ENCODE measurements at regions not wholly inside any gene's neighbourhood (a gene's known extent, or its start where the extent isn't known, plus 50 kb on each side); places are given as distances from the start of the nearest gene placed in this dataset.
"Not testable (repeated sequence)": the region's sequence is repeated elsewhere in the genome, so short reads cannot be mapped to it uniquely, and the experiment has no call there.

DNA sequence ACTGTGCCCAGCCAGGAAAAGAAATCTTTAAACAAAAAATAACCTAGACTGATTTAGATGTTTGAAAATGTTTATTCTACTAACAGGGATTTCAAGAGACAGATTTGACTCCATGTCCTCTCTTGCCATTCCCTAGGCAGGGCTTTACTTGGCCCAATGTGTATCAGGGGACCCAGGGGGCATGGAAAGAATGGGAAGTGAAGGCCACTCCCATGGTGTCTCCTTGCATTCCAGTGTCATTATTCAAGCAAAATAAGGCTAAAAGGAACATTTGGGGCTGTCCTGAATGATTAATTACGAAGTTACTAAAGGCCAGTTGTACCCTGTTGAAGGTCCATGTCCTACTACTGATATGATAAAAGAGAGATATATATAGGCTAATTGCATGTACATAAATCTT, 151.9 kb upstream of the ATF7IP start:
- DNase-seq (ENCODE audit: low read depth) = peak; percentile 5

DNA sequence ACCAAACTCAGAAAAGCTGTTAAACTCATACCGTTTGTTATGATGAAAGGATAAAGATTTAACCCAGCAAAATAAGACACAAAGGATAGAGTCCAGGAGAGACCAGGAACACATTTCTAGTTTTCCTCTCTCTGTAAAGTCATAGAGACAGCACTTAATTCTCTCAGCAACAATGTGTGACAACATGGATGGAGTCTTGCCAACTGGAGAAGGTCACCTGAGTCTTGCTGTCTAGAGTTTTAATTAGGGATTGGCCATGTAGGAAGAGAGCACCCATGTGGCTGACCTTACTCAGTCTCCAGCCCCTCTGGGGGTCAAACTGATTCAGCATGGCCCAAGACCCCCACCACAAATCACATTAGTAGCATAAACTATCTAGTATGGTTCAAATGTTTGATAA, 151.0 kb upstream of the ATF7IP start:
- no peak for DNase-seq (ENCODE audit: low read depth)

DNA sequence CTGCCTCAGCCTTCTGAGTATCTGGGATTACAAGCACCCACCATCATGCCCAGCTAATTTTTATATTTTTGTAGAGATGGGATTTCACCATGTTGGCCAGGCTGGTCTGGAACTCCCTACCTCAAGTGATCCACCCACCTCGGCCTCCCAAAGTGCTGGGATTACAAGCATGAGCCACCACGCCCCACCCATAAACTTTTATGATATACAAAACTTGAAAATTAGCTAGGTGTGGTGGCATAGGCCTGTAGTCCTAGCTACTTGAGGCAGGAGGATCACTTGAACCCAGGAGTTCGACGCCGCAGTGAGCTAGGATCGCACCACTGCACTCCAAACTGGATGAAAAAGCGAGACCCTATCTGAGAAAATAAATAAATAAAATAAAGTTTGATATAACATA, 149.5 kb upstream of the ATF7IP start:
- not testable (repeated sequence) for DNase-seq (ENCODE audit: low read depth)

GRCh38 chr12:14216405-14217294, 148.8 kb upstream of the ATF7IP start:
- peak; percentile 39 for DNase-seq (ENCODE audit: low read depth)

- DNase-seq (ENCODE audit: low read depth) = no peak
Measured at GRCh38 chr12:14219156-14219555, 146.3 kb upstream of the ATF7IP start.

- not testable (repeated sequence) for DNase-seq (ENCODE audit: low read depth)
Measured at GRCh38 chr12:14219670-14220069, 145.8 kb upstream of the ATF7IP start.

DNA sequence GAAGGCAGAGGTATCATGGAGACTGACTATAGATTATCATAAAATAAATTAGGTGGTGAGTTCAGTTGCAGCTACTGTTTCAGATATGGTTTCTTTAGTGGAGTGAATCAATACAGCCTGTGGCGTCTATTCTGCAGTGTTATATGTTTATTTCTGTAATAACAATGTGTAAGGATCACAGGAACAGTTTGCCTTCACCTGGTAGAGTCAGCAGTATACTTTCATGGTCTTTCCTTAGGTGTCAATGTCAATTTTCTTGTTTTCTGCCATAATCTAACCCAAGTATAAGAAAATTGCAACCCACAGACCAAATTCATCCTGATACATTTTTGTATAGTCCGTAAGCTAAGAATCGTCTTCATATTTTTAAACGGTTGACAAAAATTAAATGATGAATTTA, 140.4 kb upstream of the ATF7IP start:
- DNase-seq (ENCODE audit: low read depth) = no peak

GRCh38 chr12:14235176-14235575, 130.3 kb upstream of the ATF7IP start:
- not testable (repeated sequence) for DNase-seq (ENCODE audit: low read depth)

DNA sequence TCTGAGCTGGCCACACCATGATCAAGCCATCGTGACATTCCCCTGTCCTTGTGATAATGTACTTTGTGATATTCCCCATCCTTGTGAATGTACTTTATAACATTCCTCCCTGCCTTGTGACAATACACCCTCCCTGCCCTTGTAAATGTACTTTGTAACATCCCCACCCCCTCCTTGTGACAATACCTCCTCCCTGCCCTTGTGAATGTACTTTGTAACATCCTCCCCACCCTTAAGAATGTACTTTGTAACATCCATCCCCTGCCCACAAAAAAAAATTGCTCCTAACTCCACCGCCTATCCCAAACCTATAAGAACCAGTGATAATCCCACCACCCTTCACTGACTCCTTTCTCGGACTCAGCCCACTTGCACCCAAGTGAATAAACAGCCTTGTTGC, 128.8 kb upstream of the ATF7IP start:
- DNase-seq (ENCODE audit: low read depth) = not testable (repeated sequence)

DNA sequence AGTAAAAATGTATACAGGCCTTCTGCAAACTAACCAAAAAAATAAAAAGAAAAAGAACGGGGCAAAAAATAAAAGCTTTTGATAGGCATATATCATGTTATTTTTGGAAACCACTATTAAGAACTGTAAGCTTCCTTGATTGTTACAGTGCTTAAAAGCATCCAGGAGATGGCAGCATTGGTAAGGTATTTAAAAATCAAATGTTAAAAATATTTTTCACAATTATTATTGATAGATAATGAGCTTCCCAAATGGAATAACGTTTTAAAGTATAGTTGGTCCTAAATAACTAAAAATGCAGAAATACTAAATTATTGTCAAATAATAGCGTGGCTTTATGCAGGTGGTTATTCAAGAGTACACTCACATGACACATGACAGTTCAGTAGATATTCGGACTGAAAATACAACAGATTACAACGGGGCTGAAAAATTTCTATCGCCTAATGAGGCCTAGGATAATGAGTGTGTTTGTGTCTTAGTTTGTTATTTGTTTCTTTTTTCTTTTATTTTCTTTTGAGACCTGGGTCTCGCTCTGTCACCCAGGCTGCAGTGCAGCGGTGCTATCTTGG, 127.2 kb upstream of the ATF7IP start:
- no peak for DNase-seq (ENCODE audit: low read depth)

- peak; percentile 42 for DNase-seq (ENCODE audit: low read depth)
Measured at GRCh38 chr12:14239350-14239934, 126.0 kb upstream of the ATF7IP start.

GRCh38 chr12:14239935-14240872, 125.3 kb upstream of the ATF7IP start:
- DNase-seq (ENCODE audit: low read depth) = peak; percentile 46

GRCh38 chr12:14240873-14241220, 124.6 kb upstream of the ATF7IP start:
- no peak for DNase-seq (ENCODE audit: low read depth)

DNA sequence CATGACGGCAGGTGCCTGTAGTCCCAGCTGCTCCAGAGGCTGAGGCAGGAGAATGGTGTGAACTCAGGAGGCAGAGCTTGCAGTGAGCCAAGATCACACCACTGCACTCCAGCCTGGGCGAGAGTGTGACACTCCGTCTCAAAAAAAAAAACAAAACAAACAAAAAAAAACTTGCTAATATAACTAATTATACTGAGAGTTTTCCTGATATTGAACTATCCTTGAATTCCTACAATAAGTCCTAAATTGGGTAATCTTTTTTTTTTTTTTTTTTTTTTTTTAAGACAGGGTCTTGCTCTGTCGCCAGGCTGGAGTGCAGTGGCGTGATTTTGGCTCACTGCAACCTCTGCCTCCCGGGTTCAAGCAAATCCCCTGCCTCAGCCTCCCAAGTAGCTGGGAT, 122.7 kb upstream of the ATF7IP start:
- DNase-seq (ENCODE audit: low read depth) = not testable (repeated sequence)

DNA sequence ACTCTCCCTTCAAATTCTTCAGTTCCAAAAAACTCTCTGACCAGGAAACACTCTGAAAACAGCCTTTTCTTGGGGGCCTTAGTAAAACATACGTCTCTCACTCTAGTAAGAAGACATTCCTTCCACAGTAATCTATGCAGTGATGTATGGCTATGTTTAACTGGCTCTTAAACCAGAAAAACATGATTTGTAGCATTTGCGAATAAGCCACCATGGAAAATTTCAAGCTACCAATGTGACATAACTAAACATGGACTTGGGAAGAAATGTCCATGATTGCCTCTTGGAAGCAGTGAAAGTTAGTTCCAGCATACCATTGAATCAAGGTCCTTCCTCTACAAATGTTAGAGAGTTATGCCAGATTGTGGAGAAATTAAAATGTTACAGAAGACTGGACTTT, 121.5 kb upstream of the ATF7IP start:
- DNase-seq (ENCODE audit: low read depth) = no peak

DNA sequence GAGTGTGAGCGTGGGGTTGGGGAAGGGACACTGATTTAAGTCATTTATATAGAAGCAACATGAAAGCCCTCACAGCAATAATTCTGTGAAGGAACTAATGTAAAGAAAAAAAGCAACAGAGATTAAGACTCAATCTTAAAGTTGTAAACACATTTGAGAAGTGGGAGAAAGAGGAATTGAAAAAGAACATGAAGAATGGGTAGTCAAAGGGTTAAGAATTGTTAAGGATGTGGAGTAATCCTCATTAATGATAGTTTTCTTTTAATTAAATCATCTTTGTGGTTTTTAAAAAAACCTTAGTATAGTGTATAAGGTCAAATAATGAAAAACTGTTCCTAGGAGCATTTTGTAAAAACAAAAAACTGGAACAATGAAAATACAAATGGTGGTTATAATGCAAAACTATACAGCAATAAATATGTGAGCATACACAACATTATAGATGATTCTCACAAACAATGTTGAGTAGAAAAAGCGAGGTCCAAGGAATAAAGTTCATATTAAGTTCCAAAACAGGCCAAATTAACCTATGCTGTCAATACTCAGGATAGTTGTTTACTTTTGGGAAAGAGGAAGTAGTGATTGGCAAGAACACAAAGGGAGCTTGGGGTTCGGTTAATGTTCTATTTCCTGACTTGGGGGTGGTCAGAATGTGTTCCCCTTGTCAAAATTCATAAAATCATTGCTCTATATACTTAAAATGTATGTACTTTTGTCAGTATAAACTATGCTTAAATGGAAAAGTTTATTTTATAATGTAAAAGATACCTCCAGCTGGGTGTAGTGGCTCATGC, 120.4 kb upstream of the ATF7IP start:
- no peak for DNase-seq (ENCODE audit: low read depth)

GRCh38 chr12:14247166-14247565, 118.3 kb upstream of the ATF7IP start:
- no peak for DNase-seq (ENCODE audit: low read depth)

GRCh38 chr12:14249368-14249767, 116.1 kb upstream of the ATF7IP start:
- no peak for DNase-seq (ENCODE audit: low read depth)

DNA sequence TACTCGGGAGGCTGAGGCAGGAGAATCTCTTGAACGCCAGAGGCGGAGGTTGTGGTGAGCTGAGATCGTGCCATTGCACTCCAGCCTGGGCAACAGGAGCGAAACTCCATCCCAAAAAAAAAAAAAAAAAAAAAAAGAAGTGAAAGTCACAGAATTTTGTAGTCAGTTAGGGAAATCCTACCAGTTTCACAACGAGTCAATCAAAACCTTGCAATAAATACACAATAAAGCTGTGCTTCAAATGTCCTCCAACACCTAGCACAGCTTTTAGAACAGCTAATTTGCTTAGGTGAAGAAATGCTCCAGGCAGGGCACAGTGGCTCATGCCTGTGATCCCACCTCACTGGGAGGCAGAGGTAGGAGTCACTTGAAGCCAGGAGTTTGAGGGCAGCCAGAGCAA, 112.8 kb upstream of the ATF7IP start:
- no peak for DNase-seq (ENCODE audit: low read depth)

DNA sequence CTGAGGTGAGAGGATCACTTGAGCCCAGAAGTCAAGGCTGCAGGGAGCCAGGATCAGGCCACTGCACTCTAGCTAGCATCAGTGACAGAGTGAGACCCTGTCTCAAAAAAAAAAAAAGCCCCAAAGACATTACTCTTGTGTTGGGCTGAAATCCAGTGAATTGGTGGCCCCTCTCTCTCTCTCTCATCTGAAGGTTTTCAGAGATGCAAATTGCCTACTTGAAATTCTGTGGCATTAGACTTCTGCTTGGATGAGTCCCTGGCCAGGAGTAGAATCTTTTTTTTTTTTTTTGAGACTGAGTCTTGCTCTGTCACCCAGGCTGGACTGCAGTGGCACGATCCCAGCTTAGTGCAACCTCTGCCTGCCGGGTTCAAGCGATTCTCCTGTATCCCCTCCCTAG, 112.0 kb upstream of the ATF7IP start:
- no peak for DNase-seq (ENCODE audit: low read depth)

DNA sequence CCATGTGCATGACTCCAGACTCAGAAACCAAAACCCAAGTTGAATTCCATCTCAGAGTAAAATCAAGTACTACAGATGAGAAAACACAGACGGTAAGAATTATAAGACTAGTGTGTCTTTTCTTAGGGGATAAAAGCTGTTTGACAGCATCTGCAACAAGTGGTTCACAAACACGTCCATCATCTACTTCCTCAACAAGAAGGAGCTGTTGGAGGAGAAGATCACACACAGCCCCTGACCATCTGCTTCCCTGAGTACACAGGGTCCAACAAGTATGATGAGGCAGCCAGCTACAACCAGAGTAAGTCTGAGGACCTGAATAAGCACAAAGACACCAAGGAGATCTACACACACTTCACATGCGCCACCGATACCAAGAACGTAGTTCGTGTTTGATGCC, 110.7 kb upstream of the ATF7IP start:
- DNase-seq (ENCODE audit: low read depth) = no peak
